ENCODE measurements at regions not wholly inside any gene's neighbourhood (a gene's known extent, or its start where the extent isn't known, plus 50 kb on each side); places are given as distances from the start of the nearest gene placed in this dataset.
"Not testable (repeated sequence)": the region's sequence is repeated elsewhere in the genome, so short reads cannot be mapped to it uniquely, and the experiment has no call there.

DNA sequence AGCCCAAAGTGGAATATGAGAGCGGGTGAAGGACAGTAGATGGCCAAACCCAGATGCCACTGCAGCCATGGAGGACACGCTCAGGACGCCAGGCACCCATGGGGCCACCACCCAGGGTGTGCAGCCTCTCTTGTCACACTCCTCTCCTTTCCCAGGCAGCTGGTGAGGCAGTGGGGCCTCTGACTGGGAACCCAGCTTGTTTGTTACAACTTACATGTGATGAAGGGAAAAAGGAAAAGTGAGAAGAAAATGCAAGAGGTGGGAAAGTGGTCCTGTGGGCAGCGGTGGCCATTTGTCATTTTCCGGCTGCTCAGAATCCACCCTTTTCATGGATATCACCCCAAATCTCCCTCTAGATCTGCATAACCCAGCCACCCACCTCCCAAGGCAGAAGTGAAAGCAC, 62.7 kb upstream of the UNC5A start:
- no peak for DNase-seq (ENCODE audit: low read depth in 3 of 3, low spot score in 2 of 3)

DNA sequence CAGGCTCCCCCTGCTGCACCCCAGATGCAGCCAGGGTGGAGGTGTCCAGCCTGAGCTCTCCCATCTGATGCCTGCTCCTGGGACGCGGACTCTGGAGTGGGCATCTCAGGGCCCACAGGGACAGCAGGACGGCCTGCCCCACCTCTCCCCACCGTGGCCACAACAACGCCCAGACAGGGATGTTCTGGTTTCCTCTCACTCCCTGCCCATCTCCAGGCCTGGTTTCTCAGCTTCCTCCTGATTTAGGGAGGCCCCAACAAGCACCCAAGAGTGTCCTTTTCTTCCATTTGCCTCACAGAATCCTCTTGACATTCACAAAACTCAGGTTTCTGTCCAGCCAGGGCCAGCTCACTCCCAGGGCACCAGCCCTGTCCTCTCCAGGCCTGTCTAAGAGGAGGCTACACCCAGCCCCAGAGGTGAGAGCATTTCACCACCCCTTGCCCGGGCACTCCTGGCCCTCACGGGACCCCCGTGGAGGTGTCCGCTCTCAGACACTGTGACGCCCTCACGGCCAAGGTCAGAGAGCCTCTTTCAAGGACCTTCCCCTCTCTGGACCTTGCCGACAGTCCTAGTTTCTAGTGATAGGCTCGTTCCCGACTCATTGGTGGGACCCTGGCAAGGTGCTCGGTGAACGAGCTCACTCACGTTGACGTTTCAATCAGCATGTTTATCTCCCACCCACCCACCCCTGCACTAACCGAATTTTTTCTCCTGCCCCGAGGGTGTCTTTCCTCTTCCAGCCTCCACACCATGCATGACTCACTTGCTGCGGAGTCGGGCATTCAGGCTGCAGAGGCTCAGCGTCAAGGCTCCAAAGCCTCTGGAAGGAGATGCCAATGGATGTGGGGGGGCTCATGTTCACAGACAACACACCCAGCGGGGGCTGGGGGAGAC, 62.0 kb upstream of the UNC5A start:
- DNase-seq (ENCODE audit: low read depth in 3 of 3, low spot score in 2 of 3), result no peak

DNA sequence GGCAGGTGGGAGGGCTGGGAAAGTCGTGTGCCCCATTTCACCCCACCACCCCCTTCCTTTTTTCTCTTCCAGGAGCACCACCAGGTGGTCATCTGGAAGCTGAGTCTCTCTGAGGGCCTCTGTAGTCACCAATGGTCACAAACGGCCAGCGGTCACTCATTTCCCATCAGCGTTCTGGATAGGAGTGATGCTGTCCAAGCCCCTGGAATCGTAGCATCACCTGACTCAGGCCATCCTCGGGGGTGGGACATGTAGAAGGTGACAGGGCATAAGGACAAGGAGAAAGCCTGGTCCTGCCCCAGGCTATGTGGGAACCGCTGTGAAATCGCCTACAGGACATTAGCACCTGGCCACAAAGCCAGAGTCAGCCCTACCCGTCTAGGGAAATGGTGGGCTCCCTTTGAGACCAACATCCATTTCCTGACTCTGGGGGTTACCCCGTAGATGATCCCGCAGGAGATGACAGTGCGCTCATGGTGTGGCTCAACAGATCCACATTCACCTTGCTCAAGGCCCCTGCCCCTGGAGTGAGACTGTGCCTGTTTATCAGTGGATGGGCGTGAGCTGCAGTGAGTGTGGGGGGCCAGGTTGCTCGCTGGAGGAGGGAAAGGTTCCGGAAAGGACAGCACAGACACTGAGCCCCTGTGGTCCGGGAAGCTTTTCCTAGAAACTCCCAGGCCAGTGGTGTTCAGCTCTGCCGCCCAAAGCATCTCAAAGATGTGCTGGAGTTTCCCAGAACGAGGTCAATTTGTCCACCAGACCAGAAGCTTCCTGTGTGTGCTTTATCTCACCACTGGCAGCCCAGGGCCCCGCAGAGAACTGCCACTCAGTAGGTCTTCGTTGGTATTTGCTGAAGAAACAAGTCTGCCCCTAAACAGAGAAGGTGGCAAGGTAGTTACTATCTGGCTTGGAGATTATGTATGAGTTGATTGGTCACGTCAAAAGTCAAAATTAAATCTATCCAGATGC, 61.1 kb upstream of the UNC5A start:
- no peak for DNase-seq (ENCODE audit: low read depth in 3 of 3, low spot score in 2 of 3)

DNA sequence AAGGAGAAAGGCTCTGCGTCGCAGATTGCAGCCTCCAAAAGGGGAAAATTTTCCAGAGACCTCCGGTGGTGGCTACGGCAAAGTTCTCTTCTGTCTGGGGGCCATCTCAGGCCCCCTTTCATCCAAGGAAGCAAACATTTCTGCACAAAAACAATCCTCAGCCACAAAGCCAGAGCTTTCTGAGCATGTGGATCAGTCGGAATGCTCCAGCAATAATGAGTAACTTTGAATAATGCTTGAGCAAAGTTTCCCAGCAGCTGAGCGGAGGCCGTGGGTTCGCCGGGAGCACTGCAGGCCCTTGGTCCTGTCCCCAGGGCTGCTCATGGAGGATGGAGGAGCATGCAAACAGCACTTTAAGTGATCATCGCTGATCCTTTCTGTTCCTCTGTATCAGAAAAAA, 60.2 kb upstream of the UNC5A start:
- no peak for DNase-seq (ENCODE audit: low read depth in 3 of 3, low spot score in 2 of 3)

GRCh38 chr5:176754376-176754973, 55.9 kb upstream of the UNC5A start:
- no peak for DNase-seq (ENCODE audit: low read depth in 3 of 3, low spot score in 2 of 3)

GRCh38 chr5:176755593-176755992, 54.8 kb upstream of the UNC5A start:
- not testable (repeated sequence) for DNase-seq (ENCODE audit: low read depth in 3 of 3, low spot score in 2 of 3)

DNA sequence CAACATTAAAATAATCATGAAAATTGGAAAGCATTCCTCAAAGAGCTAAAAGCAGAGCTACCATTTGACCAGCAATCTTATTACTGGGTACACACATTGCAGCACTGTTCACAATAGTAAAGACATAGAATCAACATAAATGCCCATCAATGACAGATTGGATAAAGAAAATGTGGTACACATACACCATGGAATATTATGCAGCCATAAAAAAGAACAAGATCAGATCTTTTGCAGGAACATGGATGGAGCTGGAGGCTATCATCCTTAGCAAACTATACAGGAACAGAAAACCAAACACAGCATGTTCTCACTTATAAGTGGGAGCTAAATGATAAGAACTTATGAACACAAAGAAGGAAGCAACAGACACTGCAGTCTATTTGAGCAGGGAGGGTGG, 52.8 kb upstream of the UNC5A start:
- not testable (repeated sequence) for DNase-seq (ENCODE audit: low read depth in 3 of 3, low spot score in 2 of 3)

Data from right renal cortex interstitium (tissue), 3 donors.